ENCODE measurements at regions not wholly inside any gene's neighbourhood (a gene's known extent, or its start where the extent isn't known, plus 50 kb on each side); places are given as distances from the start of the nearest gene placed in this dataset.
"Not testable (repeated sequence)": the region's sequence is repeated elsewhere in the genome, so short reads cannot be mapped to it uniquely, and the experiment has no call there.

- DNase-seq (ENCODE audit: low spot score), result no peak
Measured at GRCh38 chr5:17326600-17327037, 109.2 kb downstream of the BASP1 start.

DNA sequence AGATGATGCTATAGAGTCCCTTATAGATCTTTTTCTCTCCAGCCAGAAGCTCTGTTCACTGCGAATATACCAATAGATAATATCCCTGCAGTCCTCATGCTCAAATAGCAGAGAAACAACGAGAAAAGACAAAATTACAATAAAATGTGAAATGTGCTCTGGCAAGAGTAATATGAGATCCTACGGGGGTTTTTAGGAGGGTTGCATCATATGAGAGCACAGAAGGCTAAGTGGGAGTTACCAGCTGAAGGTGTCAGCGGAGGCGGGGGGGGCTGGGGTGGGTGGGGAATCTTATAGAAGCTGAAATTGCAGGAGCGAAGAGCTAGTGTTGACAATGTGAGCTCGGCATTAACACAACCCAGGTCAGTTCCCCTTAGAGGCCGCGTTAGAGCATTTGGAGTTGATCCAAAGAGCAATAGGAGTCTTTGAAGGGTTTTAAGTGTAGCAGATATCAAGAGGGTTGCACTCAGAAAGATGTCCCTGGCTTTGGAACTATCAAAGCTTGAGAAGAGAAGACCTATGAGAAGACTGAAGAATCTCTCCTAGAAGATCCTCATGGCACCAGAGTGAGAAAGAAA lies 109.7 kb downstream of the BASP1 start:
- DNase-seq (ENCODE audit: low spot score), result no peak

DNA sequence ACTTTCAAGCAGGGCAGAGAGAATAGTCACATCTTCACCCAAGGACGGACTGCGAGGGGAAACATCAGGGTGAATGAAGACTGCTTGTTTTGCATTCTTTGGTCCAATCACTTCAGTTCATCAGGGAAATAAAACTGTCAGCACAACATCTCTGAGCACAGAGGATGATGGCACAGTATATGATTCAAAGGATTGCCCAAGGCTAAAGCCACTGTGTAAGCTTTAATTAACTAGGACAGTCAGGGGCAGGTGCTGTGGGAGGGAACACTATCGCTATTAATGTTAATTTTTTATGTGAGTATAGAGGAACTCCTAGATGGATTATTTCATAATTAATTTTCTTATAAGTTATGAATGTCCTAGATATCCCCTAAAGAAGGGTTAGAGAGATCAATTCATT lies 112.1 kb downstream of the BASP1 start:
- DNase-seq (ENCODE audit: low spot score), result no peak

DNA sequence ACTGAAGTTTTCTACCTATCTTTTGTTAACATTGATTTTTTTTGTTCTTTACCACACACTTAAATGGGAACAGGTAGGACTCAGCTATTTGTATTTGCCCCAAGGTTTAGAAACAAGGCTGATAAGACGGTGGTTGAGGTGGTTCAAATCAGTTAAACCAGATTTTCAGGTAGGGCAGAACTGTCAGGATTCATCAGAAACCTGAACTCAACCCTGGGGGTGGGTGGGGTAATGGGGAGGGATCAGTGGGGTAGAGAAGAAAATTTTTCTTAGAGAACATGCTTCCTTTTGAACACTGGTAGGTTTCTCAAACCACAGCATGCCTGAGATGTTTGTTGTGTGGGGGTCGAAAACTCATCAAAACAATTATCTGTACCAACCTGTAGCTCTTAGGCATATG lies 113.0 kb downstream of the BASP1 start:
- no peak for DNase-seq (ENCODE audit: low spot score)

- DNase-seq (ENCODE audit: low spot score), result no peak
Measured at GRCh38 chr5:17331651-17332050, 114.2 kb downstream of the BASP1 start.

- no peak for DNase-seq (ENCODE audit: low spot score)
Measured at GRCh38 chr5:17333755-17334154, 116.3 kb downstream of the BASP1 start.

- no peak for DNase-seq (ENCODE audit: low spot score)
Measured at GRCh38 chr5:17336054-17336453, 118.6 kb downstream of the BASP1 start.

- not testable (repeated sequence) for DNase-seq (ENCODE audit: low spot score)
Measured at GRCh38 chr5:17336723-17337122, 119.3 kb downstream of the BASP1 start.

DNA sequence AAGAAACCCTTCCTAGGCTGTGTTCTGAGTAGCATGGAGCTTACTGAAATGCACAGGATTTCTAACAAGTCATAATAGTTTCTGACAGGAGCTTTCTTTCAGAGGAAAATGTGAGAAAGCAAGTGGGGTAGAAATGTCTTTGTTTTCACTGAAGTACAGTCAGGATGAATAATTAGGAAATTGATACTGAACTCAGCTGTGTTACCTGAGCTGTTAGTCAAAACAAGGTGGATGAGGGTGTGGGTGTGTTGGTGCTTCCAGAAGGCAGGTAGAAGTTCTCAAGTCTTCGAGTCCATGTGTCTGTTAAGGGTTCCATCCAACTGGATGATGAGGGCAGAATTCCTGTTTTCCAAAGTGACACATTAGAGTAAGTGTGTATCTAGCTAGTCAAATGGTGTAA lies 122.4 kb downstream of the BASP1 start:
- no peak for DNase-seq (ENCODE audit: low spot score)

- DNase-seq (ENCODE audit: low spot score), result no peak
Measured at GRCh38 chr5:17340379-17340778, 122.9 kb downstream of the BASP1 start.

- no peak for DNase-seq (ENCODE audit: low spot score)
Measured at GRCh38 chr5:17340819-17341218, 123.4 kb downstream of the BASP1 start.

DNA sequence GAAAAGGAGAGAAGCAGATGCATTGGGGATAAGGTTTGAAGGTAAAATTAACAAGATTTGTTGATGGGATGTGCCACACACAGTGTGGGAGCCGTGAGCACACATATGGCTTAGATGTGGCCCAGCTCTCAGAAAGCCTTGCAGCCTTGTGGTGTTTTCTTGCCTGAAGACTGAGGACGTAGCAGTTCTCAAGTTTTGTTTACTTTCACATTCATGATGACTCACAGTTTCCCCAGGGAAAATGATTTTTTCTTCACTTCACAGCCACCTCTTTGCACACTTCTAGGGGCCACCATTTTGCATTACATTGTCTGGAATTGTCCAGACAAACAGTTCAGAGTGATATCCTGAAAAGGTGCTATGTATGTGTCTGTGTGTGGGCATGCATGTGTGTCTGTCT lies 126.2 kb downstream of the BASP1 start:
- no peak for DNase-seq (ENCODE audit: low spot score)

DNA sequence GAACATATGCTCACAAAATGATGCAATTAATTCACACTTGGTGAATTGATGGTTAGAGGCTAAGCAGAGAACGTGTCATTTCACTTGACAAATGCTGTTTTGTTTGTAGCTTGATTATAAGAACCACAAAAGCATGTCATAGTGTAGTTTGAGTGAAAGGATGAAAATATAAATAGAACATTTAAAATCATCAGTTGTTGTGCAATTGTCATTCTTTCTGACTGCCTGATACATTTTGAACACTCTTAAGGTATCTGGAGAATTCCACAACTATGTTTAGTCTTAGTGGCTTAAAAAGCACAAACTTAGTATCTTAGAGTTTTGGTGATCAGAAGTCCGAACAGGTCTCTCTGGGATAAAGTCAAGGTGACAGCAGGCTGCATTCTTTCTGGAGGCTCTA lies 129.4 kb downstream of the BASP1 start:
- no peak for DNase-seq (ENCODE audit: low spot score)

GRCh38 chr5:17352223-17352622 lies 134.8 kb downstream of the BASP1 start:
- DNase-seq (ENCODE audit: low spot score), result no peak

DNA sequence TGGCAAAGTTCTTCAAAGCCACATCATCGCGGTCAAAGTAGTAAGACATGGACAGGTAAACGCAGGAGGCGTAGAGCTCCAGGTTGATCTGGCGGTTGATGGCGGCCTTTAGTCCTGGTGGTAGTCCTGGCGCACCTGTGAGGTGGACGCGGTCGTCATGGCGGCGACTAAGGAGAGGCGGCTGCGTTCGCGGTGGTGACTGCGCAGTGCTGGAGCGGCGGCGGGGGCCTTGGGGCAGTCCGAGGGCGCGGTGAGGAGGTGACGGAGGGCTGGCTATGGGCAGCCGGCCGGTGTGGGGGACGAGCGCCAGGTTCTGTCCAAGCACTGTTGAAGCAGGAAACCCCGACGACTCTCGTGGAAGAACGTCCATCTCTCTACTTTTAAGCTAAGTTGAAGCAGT lies 136.8 kb downstream of the BASP1 start:
- DNase-seq (ENCODE audit: low spot score), result no peak

GRCh38 chr5:17355586-17356346 lies 138.3 kb downstream of the BASP1 start:
- DNase-seq (ENCODE audit: low spot score), result no peak

- no peak for DNase-seq (ENCODE audit: low spot score)
Measured at GRCh38 chr5:17356551-17356950, 139.1 kb downstream of the BASP1 start.

DNA sequence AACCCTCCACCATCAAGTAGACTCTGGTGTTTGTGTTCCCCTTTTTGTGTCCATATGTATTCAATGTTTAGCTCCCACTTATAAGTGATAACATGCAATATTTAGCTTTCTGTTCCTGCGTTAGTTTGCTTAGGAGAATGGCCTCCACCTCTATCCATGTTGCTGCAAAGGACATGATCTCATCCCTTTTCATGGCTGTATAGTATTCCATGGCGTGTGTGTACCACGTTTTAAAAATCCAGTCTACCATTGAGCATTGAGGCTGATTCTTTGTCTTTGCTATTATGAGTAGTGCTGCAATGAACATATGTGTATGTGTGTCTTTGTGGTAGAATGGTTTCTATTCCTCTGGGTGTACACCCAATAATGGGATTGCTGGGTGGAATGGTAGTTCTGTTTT lies 140.1 kb downstream of the BASP1 start:
- DNase-seq (ENCODE audit: low spot score), result no peak

- DNase-seq (ENCODE audit: low spot score), result no peak
Measured at GRCh38 chr5:17358031-17358430, 140.0 kb upstream of the TAF11L2 start.

GRCh38 chr5:17359451-17360011 lies 138.5 kb upstream of the TAF11L2 start:
- no peak for DNase-seq (ENCODE audit: low spot score)

DNA sequence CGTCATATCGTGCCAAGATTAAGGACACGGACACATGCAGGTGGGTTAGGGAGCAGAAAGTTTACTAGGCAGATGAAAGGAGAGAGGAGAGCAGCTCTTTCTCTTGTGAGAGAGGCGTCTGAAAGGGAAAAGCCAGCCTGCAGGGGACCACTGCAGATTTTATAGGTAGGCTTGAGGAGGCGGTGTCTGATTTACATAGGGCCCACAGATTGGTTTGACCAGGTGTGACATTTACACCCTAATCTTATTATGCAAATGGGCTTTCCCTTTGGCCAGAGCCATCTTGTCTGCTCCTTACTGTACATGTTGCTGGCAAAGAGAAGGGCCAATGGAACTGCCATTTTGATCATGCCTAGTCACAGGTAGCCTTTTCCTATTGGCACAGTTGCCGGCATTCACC lies 137.2 kb upstream of the TAF11L2 start:
- no peak for DNase-seq (ENCODE audit: low spot score)

GRCh38 chr5:17361331-17361730 lies 136.7 kb upstream of the TAF11L2 start:
- DNase-seq (ENCODE audit: low spot score), result no peak

DNA sequence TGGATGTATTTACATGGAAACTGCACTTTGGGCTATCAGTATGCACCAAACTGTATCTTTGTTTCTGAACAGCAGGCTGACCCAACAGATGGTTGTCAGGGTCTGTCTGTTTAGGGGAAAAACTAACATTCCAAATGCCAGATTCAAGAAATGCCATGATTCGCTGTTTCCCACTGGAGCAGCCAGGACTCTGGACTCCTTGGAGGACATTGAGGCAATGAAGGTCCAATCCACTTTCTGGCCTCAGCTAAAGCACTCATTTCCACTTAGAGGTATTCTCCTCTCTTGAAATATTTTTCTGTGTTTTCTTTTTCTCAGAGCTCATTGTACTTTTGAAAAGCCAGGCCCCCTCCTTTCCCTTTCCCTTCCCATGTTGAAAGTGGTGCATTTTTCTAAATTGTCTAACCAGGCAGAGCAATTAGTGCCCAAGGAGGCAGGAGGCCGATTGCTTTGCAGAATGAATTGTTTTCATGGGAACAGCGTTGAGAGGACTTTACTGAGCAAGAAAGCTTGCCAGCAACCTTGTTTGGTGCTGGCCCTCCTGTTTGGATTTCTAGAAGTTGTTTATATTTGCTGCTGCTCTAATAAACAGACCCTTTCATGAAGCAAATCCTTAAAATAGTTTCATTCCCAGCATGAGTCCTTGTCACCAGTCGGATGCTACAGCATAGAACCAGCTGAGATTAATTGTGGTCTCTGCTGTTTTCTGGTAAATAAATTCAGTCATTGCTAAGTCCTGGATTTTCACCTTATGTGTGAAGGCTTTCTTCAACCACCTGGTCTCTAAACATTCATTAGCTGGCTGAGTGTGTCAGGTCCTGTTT lies 132.8 kb upstream of the TAF11L2 start:
- no peak for DNase-seq (ENCODE audit: low spot score)

Measured in D341Med (cell line).